Smooth muscle cell (in vitro differentiated cells): ENCODE measurements at regions not wholly inside any gene's neighbourhood (a gene's known extent, or its start where the extent isn't known, plus 50 kb on each side); places are given as distances from the start of the nearest gene placed in this dataset.
A peak's percentile ranks its signal among the peaks of the same experiment; 100 is the strongest.

Experiments used
- DNase-seq: peaks from one replicate; lab custom pipeline; 2025; ENCODE audit not compliant: unreplicated experiment; lab: John Stamatoyannopoulos, UW
- H2AFZ ChIP-seq: fragments of 200-600 bp; sonication (generic); 2 replicates; pipeline ENCODE4 v1.6.0; 2016; ENCODE audit warnings: antibody characterized with exemption, low read depth, mild to moderate bottlenecking
- H3F3A ChIP-seq: fragments of 200-600 bp; sonication (generic); 2 replicates; pipeline ENCODE4 v1.6.0; 2017; ENCODE audit warnings: antibody characterized with exemption, low read depth
- H3K27ac ChIP-seq: fragments of 200-600 bp; sonication (generic); 2 replicates; pipeline ENCODE4 v1.5.1; 2016; ENCODE audit warnings: low read depth, mild to moderate bottlenecking
- H3K27me3 ChIP-seq: fragments of 200-600 bp; sonication (generic); 2 replicates; pipeline ENCODE4 v1.6.1; 2016; ENCODE audit warnings: low read depth, mild to moderate bottlenecking
- H3K36me3 ChIP-seq: fragments of 200-600 bp; sonication (generic); 2 replicates; pipeline ENCODE4 v1.5.1; 2016; ENCODE audit warnings: low read depth
- H3K4me1 ChIP-seq: fragments of 200-600 bp; sonication (generic); 2 replicates; pipeline ENCODE4 v1.5.1; 2016; ENCODE audit warnings: low read depth
- H3K4me2 ChIP-seq: fragments of 200-600 bp; sonication (generic); 2 replicates; pipeline ENCODE4 v1.6.0; 2016; ENCODE audit warnings: mild to moderate bottlenecking
- H3K4me3 ChIP-seq: fragments of 200-600 bp; sonication (generic); 2 replicates; pipeline ENCODE4 v1.5.1; 2016; ENCODE audit warnings: mild to moderate bottlenecking
- H3K79me2 ChIP-seq: fragments of 200-600 bp; sonication (generic); 2 replicates; pipeline ENCODE4 v1.6.0; 2016; ENCODE audit warnings: low read depth, mild to moderate bottlenecking
- H3K9ac ChIP-seq: fragments of 200-600 bp; sonication (generic); 2 replicates; pipeline ENCODE4 v1.6.0; 2016; ENCODE audit warnings: low read depth
- H3K9me3 ChIP-seq: fragments of 200-600 bp; sonication (generic); replicated peaks from 2 replicates; pipeline ENCODE4 v1.5.1; 2016; ENCODE audit warnings: low read depth
- H4K20me1 ChIP-seq: fragments of 200-600 bp; sonication (generic); 2 replicates; pipeline ENCODE4 v1.6.0; 2016; ENCODE audit warnings: low read depth
- WGBS: methylation state at CpG from one replicate; pipeline ENCODE4 v1.1.7; 2016; ENCODE audit warnings: low lambda C conversion rate; 5-methylcytosine and 5-hydroxymethylcytosine counted together
- TF ChIP-seq, protein P1 (sequence below): fragments of 200-600 bp; sonication (generic); IDR thresholded peaks from 2 replicates; pipeline ENCODE4 v1.5.1; 2017; ENCODE audit warnings: borderline replicate concordance, mild to moderate bottlenecking, antibody characterized with exemption; ENCODE audit not compliant: insufficient read depth, poor library complexity, severe bottlenecking

DNA sequence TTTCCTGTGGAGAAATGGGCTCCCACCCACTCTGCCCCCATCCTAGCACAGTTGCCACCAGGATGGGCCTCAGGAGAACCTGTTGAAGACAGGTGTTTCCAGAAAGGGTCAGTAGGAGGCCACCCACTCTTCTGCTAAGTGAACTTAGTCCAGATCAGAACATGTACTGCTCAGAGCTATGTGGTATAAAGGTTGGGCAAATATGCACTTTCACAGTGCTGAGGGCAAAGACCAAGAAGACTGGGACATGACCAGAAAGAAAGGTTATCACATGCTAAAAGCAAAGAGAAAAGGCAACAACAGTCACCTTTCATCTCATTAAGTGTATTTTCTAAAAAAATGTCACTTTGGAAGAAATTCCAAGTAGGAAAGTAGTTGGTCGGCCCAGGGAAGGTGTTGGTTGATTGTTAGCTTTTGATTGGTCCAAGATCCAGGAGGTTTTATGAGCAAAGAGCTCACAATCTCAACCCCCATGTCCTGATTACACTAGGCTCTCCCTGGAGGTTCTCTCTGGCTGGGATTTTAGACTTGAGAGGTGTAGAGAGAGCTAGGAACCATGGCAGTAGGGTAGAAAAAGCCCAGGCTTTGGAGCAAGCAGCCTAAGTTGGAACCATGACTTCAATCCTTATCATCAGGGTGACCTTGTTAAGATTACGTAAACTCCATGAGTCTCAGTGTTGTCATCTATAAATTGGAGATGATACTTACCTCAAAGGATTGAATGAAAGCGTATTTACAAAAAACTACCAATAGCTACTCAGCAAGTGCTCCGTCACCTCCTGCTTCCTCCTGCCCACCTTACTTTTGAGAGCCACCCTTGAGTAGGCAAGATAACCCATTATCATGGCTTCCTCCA, 102.6 kb downstream of the GLUL start:
- no peak for DNase-seq
- TF ChIP-seq, protein P1, sequence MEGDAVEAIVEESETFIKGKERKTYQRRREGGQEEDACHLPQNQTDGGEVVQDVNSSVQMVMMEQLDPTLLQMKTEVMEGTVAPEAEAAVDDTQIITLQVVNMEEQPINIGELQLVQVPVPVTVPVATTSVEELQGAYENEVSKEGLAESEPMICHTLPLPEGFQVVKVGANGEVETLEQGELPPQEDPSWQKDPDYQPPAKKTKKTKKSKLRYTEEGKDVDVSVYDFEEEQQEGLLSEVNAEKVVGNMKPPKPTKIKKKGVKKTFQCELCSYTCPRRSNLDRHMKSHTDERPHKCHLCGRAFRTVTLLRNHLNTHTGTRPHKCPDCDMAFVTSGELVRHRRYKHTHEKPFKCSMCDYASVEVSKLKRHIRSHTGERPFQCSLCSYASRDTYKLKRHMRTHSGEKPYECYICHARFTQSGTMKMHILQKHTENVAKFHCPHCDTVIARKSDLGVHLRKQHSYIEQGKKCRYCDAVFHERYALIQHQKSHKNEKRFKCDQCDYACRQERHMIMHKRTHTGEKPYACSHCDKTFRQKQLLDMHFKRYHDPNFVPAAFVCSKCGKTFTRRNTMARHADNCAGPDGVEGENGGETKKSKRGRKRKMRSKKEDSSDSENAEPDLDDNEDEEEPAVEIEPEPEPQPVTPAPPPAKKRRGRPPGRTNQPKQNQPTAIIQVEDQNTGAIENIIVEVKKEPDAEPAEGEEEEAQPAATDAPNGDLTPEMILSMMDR, result no peak
- 93% methylated on average over 4 of the region's 4 CpGs for WGBS
- Histone ChIP-seq H3K79me2 (no peaks in the 10 kb centered on the region), H3K4me1 (no peaks in the 10 kb centered on the region), H3K9ac (no peak overlapping the region), H3F3A (no peaks in the 10 kb centered on the region), H2AFZ (no peak overlapping the region), H3K4me2 (peak overlapping the region; percentile 21), H3K36me3 (no peaks in the 10 kb centered on the region), H3K27ac (peak overlapping the region; percentile 59), H3K4me3 (no peak overlapping the region), H3K9me3 (no peaks in the 10 kb centered on the region), H4K20me1 (no peaks in the 10 kb centered on the region), H3K27me3 (no peaks in the 10 kb centered on the region)

DNA sequence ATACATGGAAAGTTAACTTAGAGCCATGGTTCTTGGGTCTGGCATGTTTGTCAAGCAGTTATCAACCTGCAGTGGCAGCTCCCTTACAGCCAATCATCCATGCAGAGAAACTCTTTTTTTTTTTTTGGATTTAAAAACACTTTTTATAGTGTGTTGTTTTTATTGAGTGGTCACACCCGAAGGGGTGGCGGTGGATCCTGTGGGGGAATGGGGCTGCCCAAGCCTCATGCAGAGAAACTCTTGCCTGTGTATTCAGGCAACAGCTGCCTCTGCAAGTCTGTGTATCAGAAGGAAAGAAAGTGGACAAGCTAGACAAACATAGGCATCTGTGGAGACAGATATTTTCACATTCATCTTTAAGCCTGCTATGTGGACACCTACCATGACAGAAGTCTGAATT, 104.8 kb downstream of the GLUL start:
- Histone ChIP-seq H2AFZ (no peak overlapping the region), H3K36me3 (no peaks in the 10 kb centered on the region), H3K9me3 (no peaks in the 10 kb centered on the region), H3K4me2 (no peak overlapping the region), H3K27ac (no peak overlapping the region), H3K27me3 (no peaks in the 10 kb centered on the region), H3K79me2 (no peaks in the 10 kb centered on the region), H3K4me1 (no peaks in the 10 kb centered on the region), H4K20me1 (no peaks in the 10 kb centered on the region), H3K9ac (no peak overlapping the region), H3F3A (no peaks in the 10 kb centered on the region), H3K4me3 (no peak overlapping the region)
- WGBS, result 94% methylated on average over 2 of the region's 2 CpGs
- TF ChIP-seq, protein P1, result no peak
- DNase-seq, result no peak

DNA sequence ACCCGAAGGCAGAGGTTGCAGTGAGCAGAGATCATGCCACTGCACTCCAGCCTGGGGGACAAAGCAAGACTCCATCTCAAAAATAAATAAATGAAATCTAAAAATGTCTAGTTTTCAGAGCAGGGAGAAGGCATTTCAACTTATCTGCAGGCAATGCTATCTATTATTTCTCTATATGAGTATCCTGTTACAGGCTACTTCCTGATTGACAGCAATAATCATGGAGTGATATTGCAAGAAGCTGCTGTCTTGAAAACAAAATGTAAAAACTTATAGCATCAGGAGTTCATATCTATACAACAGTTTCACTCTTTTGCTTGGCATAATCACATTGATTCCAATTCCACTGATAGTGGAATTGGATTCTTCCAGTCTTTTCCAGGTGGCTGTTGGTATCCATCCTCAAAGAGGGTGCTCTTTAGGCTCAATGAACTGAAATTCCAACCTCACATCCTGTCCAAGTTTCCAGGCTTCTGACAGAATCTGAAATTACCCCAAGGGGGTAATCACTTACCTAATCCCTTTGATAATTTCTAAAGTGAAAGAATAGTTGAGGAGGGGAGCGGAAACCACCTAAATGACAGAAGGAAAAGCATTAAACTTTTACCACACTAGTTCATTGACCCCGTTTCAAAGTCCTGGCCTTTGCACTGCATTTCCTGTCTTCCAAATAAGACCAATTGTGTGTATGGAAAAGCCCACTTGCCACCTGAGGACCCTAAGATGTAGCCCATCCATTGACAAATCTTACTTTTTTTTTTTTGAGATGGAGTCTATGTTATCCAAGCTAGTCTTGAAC, 107.6 kb downstream of the GLUL start:
- DNase-seq, result no peak
- TF ChIP-seq, protein P1, result no peak
- Histone ChIP-seq H3K27ac (no peak overlapping the region), H3K4me3 (no peak overlapping the region), H3K9ac (no peak overlapping the region), H4K20me1 (no peaks in the 10 kb centered on the region), H3K79me2 (no peaks in the 10 kb centered on the region), H3K4me2 (no peak overlapping the region), H2AFZ (no peak overlapping the region), H3K9me3 (no peaks in the 10 kb centered on the region), H3K4me1 (peaks cover 17% of the 10 kb centered on the region), H3F3A (no peaks in the 10 kb centered on the region), H3K27me3 (no peaks in the 10 kb centered on the region), H3K36me3 (no peaks in the 10 kb centered on the region)
- 96% methylated on average over 3 of the region's 3 CpGs for WGBS
